ENCODE measurements at regions not wholly inside any gene's neighbourhood (a gene's known extent, or its start where the extent isn't known, plus 50 kb on each side); places are given as distances from the start of the nearest gene placed in this dataset.

DNA sequence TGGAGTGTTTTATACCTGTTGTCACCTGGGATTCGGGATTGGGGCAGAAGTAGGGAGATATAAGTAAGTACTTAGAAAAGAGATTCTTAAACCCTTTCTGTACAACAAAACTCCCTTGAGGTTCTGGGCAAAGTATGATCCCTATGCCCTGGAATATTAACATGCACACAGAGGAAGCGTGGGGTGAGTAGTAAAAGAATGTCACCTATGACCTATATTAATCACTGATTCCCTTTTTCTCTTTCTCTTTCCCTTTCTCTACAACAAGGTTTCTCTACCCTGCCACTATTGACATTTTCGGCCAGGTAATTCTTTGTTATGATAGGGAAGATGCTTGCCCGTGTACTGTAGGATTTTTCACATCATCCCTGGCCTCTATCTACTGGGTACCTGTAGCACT, 209.7 kb upstream of the PLET1 start:
- no peak for DNase-seq

DNA sequence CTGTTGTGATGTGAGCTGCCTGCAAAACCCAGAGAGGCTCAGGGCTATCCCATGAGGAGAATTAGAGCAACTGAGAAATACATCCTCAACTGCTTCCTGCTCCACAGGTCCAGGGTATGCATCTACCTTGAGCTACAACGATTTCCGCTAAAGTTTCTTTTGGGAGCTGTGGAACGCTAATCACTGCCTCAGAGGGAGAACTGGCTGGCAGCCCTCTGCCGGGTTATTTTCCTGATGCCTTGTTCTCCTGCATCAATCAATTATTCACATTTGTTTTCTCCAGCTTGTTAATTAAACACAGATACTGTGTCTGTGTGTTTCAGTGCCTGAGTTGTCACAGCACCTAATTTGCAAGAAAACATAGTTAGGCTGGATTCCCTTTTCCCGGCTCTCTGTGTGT, 211.1 kb upstream of the PLET1 start:
- no peak for DNase-seq

DNA sequence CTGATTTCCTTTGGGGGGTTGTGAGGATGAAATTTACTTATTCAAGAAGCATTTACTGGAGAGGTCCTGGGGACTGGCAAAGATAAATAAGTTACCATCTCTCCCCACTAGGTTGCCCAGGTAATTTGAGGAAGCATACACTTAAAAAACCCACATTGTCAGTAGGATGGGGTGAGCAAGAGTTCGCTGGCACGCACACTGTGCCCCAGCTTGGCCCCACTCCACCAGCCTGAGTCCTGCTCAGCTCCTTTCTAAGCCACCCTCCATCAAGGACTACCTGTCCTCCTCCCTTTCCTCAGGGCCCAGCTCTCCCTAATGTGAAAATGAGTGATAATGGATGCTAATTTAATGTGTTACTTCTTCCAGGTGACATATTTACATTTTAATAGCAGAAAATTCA, 216.5 kb upstream of the PLET1 start:
- no peak for DNase-seq

DNA sequence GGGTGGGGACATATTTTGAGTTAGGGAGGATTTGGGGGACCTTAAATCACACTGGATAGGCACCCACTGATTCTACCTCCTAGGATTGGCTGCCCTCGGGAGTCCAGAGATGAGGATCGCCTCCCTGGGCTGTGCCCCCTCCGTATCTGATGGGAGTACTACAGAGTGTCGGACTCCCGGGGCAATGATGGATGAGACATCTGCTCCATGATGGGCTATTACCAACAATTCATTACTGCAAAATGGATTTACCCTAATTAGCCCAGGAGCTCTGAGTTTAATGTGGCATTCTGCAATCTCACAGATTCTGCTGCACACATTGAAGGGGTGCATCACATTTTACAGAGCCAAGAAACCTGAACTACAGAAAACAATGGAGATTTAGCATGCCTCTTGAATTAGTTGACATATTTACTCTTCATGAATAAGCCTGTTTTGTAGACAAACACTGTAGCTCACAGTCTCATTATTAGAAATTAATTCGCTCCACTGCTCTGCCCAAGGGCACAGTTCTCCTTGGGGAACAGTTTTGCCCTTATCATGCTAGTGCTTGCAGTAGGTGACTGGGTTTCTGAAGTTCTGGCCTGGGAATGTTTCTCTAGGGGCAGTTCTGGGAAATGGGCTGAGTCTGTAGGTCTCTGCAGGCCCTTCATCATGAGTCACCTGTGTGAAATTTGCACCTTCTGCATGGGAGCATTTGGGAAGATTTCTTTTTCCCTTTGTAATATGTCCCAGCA, 217.1 kb upstream of the PLET1 start:
- DNase-seq = no peak

DNA sequence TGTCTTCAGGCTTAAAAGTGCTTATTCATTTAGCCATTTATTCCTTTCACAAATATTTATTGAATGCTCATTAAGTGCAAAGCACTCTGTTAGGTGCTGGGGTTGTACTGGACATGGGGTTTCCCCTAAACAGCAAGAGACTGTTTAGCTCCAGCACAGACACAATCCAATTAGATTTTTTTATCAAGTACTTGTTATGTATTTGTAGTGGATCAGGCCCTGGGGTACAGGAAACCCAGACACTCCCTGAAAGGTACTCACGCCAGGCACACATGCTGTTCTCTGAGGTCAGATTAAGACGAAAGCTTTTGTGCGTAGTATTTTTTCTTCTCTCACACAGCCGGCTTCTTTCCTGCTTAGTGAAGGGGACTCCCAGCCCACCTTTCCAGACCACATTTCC, 218.1 kb upstream of the PLET1 start:
- no peak for DNase-seq

DNA sequence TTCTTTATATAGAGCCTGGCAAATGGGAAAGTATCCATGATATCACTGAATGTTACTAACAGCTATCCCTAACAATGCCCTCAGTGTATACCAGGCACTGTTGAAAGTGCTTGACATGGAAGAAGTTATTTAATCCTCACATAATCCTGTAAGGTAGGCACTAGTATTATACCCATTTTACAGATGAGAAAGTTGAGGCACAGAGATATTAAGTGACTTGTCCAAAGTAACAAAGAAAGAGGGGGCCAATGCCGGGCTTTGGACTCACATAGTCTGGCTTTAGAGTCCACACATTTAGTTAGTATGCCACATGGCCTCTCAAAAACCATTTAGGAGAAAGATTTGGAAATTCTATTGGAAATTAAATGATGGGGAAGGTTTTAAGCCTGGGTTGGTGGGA, 220.8 kb upstream of the PLET1 start:
- no peak for DNase-seq

DNA sequence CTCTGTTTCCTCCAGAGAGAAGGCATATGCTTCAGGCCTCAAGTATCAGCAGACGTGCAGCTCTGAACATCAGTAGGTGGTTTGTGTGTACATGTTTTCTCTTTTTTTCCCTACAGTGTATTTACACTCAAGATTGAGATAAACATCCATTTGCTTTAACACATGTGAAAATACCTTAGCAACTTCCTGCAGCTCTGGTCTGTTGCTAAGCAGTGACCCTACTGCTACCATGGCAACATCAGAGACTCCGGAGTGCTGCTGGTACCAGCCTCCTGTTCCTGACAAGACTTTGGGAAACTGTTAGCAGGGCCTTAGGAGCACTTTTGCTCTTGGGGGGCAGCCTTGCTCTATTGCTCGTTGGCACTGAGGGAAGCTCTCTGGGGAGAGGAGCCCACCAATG, 221.2 kb upstream of the PLET1 start:
- no peak for DNase-seq

DNA sequence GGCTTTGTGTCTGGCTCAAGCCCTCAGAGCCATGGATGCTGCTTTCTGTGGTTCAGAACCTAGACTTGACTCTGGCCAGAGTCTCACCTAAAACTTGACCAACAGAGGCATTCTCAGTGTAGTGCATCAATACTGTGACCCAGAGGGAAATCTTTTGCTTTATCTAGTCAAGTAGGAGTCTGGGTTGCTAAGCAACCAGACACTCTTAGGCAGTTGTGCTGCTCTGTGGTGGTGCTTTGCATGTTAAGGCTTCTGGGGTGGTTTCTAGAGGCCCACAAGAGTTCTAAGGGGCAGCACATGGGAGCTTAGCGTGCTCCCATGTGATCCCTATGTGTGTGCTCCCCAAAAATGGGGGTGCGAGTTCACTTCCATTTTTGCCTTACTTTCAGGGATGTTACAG, 224.6 kb upstream of the PLET1 start:
- DNase-seq = no peak

DNA sequence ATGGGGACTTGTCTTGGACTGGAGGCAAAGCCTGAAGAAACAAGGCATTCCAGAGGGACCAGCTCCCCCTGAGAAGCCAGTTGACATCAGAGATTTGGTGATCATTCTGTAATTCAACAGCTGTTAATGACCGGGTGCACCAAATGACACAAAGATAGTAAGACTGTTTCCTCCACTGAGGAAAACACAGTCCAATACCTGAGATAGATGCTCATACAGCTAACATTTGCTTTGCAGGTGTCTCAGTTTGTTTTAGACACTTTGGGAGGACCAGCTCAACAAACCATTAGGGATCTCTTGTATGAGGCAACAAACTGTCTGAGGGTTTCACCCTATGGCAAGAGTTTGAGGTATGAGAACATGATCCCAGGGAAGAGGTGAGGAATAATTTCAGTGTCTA, 237.2 kb upstream of the PLET1 start:
- DNase-seq = no peak

DNA sequence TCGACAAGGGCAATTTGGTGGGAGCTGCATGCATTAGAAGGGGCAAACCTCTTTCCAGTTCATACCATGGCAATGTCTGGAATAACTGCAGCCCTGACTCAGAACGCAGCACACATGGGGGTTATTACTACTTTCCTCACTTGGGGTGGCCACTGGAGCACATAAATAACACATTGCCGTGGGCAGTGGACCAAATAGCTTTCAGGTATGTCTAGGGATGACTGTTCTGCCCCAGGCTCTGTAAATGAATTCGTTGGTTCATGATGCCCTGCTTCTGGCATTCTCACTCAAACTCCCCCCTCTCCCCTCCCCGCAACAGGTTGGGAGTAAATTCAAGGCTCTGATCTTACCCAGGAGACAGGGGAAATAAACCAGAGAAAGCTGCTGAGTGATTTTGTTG, 238.0 kb upstream of the PLET1 start:
- DNase-seq = no peak

DNA sequence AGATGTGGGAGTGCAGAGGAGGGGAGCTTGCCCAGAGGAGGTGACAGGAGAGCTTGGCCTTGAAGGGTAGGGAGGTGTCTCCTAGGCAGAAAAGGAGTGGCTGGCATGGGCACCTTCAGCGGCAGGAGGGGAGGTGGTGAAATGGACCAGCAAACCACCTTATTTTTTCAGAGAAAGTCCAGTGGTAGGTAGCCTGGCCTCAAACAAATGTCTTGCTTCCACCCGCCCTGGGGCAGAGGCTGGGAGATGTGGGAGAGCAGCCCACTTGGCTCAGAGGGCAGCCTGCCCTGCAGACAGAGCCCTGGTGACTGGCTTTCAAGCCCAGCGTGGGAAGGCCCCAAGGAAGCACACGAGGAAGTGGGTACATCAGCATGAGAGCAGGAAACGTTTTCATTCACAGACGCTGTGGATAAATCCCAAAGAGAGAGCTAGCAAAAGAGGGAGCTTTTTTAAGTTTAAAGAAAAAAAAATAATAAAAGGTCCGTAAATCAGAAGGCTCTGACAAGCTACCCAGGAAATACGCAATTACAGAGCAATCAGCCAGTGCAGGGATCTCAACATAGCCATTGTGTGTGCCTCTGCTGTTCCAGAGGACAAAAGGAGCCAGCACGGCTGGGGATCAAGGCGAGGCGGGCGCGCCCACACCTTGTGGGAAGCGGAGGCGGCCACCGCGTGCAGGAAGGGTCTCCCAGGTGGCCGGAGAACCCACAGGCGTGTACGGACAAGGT, 238.7 kb upstream of the PLET1 start:
- no peak for DNase-seq

DNA sequence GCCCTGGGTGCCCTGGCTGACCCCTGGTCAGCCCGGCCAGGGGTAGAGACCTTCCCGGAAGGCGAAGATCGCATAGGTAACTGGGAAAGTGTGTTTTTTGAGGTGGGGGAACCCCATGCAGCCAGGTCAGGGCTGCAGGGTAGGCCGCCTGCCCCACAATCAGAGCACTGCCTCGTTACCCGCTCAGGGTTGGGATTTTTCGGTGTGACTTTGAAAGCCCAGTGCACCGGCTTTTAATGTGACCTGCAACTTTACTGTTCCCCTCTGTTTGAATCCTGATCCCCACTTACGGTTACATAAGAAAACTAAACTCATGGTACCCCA, 239.2 kb upstream of the PLET1 start:
- DNase-seq = no peak

DNA sequence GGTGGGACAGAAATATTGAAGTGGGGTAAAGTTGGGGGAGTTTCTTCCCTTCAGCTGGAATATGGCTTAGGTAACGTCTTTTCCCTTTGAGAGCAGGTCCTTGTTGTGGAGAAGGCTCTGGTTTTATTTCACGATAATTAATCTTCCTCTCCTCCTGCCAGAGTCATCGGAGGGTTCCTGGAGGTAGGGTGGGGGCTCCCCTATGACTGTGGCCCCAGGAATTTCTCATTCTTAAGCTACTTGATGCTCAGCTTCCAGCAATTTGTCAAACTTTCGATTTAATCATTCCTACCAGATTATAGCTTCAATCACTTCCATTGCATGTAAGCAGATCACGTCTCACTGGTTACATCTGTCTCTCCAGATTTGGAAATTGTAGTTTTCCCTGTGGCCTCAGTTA, 242.8 kb upstream of the PLET1 start:
- no peak for DNase-seq

DNA sequence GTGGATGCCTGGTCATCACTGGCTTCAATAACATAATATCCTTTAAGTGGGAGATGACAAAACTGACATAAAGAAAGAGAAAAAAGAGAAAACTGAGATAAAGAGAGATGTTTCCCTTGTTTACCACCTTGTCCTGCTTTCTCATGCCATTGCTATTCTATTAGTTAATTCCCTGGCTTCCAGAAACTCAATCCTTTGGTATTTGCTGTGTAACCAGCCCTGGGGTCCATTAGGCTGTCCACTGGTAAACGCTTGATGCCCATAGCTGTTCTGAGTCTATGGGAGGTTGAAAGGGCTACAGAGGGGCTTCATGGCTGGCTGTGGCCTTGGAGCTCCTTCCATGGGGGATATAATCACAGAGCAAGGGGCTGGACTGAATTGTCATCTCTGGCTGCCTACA, 243.4 kb upstream of the PLET1 start:
- no peak for DNase-seq

DNA sequence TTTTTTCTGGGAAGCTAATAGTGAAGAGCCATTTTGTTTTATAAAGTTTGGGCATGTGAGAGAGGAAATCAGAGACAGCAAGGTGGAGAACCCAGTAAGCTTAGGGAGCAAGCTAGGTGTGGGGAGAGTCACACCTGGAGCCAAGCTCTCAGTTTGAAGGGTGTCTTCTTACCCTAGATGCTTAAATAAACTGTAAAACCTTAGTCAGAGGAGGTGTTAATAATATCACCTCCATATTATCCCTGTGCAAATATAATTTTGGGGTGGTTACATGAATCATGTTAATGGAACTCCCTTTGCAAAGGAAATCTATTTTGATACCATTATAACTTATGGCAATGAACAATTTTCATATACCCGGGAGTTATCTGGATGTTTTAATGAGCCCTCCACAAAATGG, 246.2 kb upstream of the PLET1 start:
- no peak for DNase-seq

DNA sequence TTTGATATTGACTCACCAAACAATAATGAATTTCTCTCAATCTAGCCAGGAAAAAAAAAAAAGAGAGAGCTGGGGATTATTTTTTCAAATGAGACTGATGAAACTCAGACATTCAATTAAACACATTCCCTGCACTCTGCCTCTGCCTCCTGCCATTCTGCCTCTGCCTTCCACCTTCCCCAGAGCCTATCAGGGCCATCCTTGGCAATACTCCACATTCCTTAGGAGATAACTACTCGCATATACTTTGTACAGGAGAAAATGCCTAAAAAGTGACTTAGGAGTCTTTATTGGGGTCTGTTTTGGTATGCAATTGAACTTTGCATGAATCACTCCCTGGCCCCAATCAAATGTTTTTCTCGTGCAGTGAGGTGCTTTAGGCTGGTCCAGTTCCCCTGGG, 246.6 kb upstream of the PLET1 start:
- no peak for DNase-seq

DNA sequence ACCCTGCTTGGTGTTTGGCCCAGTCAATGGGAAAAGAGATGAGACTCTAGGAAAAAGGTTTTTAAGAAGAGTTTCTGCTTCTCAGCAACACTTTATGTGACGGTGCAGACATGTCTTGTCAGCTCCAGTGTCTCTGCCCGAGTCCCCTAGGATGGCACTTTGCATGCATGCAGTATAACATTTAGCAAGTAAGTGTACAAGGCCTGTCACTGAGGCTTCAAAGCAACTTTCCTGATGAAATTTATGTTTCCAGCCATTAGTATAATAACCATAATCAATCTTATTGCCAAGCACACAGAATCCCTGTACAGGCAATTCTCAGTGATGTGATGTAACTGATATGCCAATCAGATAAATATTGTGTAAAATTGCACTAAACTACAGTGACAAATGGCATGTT, 248.1 kb upstream of the PLET1 start:
- no peak for DNase-seq

DNA sequence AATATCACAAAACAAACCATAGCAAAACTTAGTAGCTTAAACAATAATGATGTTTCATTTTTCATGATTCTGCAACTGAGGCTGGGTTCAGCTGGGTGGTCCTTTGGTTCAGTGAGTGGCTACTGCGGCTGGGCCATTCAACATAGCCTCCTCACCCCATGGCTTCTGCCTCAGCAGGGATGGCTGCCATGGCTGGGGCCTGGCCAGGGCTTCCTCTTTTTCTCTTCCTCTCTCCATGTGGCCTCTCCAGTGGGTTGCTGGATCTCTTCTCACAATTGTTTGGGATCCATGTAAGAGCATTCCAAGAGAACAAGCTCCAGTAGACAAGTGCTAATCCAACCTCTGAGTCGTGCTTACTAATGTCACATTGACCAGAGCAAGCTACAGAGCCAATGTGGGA, 248.6 kb upstream of the PLET1 start:
- no peak for DNase-seq

DNA sequence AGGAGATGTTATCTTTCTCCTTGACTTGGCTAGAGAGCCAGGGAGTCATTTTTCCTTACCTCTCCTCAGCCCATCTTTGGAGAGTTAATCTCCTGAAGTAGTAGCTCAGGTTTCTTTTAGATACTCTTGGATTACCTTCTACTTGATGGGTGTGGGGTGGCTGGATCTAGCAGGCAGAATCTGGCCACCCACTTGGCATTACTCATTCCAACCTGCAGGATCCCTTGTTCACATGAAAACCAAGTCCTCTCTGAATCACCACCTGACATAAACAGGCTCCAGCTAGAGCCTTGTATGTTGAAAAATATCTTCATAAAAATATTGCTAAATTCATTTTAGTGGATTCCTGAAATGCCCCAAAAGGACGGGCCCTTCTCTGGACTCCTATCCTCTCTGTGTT, 250.6 kb upstream of the PLET1 start:
- DNase-seq = no peak

DNA sequence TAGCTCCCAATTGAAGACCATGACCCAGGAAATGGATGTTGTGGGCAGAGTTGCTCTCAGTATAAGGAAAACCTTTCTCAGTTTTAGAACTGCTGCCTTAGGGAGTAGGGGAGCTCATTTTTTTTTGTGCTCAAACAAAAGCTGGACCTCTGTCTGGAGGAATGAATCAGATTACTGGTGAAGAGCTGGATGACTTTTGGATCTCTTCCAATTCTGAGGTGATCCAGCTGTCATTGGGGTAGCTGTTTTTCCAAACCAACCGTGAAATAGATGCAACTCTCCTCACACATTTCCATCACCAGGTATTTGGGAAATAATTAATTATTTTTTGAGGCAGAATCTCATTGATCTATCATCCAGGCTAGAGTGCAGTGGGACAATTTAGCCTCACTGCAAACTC, 251.3 kb upstream of the PLET1 start:
- no peak for DNase-seq

DNA sequence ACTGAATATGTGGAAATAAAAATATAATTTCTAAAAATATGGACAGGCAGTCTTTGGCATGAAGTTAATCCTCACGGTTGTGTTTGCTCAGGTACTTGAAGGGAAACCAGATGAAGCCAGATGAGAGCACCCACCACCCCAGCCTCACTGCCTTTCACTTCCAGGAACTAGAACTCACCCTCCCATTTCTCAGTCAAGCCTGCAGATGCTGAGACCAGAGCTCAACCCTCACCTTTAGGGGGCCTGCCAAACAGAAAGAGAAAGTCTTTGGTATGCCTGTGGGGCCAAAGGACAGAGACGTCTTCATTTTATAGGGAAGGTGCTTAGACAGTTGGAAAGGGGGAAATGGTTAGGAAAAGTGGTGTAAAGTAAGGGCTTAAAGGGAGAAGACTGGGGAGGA, 252.8 kb upstream of the PLET1 start:
- DNase-seq = no peak

DNA sequence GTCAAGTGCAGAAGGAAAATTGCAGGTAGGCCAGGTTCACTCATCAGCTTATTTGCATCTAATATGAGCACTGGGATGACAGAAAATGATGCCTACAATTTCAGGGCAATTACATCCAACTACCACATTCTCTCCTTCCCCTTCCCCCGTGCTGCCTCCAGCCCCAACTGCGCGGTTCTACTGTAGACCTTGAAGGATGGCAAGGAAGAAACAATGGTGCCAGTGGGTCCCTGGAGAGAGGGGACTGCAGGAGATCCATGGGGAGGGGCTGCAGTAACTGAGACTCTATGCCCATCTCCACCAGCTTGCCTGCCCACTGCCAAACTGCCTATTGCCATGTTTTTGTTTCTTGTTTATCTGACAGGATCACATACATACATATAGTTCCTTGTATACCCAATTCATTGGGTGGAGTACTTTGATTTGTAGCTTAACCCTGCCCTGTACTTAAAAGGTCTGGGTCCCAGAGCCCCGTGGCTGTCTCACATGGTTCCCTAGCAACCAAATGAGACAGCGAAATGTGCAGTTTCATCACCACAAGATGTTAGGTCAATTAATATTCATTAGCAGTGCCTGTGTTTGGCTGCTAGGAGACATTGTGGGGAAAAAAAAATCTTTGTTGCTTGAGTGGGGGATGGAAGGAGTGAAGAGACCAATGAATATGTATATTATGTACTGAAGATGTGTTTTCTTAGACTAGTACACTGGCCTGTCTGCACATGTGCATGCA, 253.5 kb upstream of the PLET1 start:
- DNase-seq = no peak

DNA sequence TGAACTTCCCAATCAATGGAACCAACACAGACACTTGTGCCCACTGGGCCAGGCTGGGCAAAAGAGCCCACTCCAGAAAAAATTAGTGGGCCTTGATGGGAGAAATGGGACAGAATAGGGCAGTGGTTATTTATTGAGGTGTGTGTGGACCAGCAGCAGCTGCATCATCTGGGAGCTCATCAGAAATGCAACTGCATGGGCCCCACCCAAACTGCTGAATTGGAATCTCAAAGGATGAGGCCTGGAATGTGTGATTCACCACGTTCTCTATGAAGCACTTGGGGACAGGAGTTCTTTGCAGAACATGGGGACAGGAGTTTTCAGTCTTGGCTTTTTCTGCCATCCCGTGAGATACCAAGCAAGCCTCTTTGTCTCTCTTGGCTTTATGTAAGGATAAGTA, 255.6 kb upstream of the PLET1 start:
- DNase-seq = no peak

DNA sequence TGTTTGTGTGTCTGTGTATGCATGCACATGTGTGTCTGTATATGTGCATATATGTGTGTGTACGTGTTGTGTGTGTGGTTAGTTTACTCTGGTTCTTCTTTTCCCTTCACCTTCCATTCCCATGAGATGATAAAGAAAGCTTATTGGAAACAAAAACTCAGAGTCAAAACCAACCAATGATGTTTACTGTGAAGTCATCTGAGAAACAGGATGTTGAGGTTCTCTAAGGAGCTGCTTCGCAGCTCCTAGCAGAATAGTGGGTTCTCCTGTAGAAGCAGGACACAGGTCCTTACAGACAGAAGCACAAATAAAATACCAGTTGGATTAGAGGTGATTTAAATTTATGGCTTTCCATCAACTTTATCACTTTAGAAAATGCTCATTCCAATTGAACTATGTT, 256.1 kb upstream of the PLET1 start:
- DNase-seq = no peak

DNA sequence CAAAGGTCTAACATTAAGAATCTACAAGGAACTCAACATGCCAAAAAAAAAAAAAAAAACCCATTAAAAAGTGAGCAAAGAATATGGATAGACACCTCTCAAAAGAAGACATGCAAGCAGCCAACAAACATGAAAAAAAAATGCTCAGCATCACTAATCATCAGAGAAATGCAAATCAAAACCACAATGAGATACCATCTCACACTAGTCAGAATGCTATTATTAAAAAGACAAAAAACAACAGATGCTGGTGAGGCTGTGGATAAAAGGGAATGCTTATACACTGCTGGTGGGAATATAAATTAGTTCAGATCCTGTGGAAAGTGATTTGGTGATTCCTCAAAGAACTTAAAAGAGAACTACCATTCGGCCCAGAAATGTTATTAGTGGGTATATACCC, 257.7 kb upstream of the PLET1 start:
- DNase-seq = no peak
